ENCODE measurements at regions not wholly inside any gene's neighbourhood (a gene's known extent, or its start where the extent isn't known, plus 50 kb on each side); places are given as distances from the start of the nearest gene placed in this dataset.

DNA sequence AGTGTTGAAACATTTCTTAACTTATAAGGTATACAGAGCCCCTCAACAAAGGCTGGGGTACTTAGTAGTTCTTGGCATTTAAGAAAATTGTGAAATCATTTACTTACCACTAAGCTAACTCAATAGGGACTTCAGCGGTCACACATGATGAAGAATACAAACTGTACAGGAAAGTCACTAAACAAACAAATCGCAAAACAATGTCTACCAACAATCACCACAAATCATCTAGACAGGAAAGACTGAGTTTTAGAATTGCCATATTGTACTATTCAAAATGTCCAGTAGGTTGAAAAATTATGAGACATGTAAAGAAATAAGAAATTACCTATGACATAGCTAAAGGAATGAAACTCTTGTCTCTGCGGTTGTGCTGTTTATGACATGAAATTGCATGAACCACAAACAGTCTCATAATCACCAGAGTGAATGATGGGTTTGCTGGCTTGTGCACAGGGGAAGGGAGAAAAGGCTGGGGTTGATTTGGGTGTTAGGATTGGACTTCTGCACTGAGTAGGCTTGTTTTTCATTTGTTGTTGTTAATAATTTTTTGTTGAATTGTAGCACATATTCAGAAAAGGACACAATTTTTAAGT is 441.1 kb upstream of the MON1B start:
- TF ChIP-seq SIN3A (IDR thresholded peaks at IDR 0.05; ENCODE audit: borderline replicate concordance, insufficient read depth, low read length) (no peak), REST (IDR thresholded peaks at IDR 0.05; ENCODE audit: insufficient read depth in 1 of 2, low read depth in 2 of 2, low read length in 2 of 2) (no peak), POLR2AphosphoS5 (IDR thresholded peaks at IDR 0.05; ENCODE audit: low read depth, low read length) (no peak)
